Neural crest cell (in vitro differentiated cells): ENCODE measurements at regions not wholly inside any gene's neighbourhood (a gene's known extent, or its start where the extent isn't known, plus 50 kb on each side); places are given as distances from the start of the nearest gene placed in this dataset.

ENCODE experiments used
- DNase-seq: peaks from one replicate; pipeline ENCODE4 v3.0.0; 2021; ENCODE audit warnings: low read depth, mixed read lengths, low spot score
- H3K27ac Mint-ChIP-seq: one replicate; pipeline ENCODE4 v1.8.0; 2021; ENCODE audit warnings: mild to moderate bottlenecking, mixed read lengths; ENCODE audit not compliant: unreplicated experiment
- H3K27me3 Mint-ChIP-seq: 2 replicates; pipeline ENCODE4 v1.8.0; 2021; ENCODE audit warnings: low read depth, mild to moderate bottlenecking, mixed read lengths
- H3K36me3 Mint-ChIP-seq: 2 replicates; pipeline ENCODE4 v1.8.0; 2021; ENCODE audit warnings: low read depth, mild to moderate bottlenecking, mixed read lengths
- H3K4me1 Mint-ChIP-seq: 2 replicates; pipeline ENCODE4 v1.8.0; 2021; ENCODE audit warnings: mixed read lengths
- H3K4me3 Mint-ChIP-seq: one replicate; pipeline ENCODE4 v1.8.0; 2021; ENCODE audit warnings: mild to moderate bottlenecking, mixed read lengths
- H3K9me3 Mint-ChIP-seq: 2 replicates; pipeline ENCODE4 v1.8.0; 2021; ENCODE audit warnings: mixed read lengths
- TF ChIP-seq, protein P1 (sequence below): fragments of 200-600 bp; sonication (generic); conservative IDR thresholded peaks from 2 replicates; pipeline ENCODE4 v1.5.0; 2021; ENCODE audit warnings: antibody characterized with exemption, mild to moderate bottlenecking

DNA sequence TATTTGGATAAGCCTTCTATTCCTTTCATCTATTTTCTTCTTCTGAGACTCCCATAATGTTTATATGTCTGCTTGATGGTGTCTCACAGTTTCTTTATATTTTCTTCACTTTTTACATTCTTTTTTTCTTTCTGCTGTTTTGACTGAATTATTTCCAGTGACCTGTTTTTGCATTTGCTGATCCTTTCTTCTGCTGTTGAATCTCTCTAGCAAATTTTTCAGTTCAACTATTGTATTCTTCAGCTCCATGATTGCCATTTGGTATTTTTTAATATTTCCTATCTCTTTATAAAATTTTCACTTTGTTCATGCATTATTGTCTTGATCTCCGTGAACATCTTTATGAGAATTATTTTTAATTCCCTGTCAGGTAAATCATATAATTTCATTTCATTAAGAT, 122.3 kb upstream of the ST6GALNAC5 start:
- peaks cover 25% of the 10 kb centered on the region for H3K9me3 Mint-ChIP-seq
- no peaks in the 10 kb centered on the region for H3K4me1 Mint-ChIP-seq
- peaks cover 15% of the 10 kb centered on the region for H3K36me3 Mint-ChIP-seq
- no peak overlapping the region for H3K4me3 Mint-ChIP-seq
- peaks cover under 1% of the 10 kb centered on the region for H3K27me3 Mint-ChIP-seq
- TF ChIP-seq, protein P1, sequence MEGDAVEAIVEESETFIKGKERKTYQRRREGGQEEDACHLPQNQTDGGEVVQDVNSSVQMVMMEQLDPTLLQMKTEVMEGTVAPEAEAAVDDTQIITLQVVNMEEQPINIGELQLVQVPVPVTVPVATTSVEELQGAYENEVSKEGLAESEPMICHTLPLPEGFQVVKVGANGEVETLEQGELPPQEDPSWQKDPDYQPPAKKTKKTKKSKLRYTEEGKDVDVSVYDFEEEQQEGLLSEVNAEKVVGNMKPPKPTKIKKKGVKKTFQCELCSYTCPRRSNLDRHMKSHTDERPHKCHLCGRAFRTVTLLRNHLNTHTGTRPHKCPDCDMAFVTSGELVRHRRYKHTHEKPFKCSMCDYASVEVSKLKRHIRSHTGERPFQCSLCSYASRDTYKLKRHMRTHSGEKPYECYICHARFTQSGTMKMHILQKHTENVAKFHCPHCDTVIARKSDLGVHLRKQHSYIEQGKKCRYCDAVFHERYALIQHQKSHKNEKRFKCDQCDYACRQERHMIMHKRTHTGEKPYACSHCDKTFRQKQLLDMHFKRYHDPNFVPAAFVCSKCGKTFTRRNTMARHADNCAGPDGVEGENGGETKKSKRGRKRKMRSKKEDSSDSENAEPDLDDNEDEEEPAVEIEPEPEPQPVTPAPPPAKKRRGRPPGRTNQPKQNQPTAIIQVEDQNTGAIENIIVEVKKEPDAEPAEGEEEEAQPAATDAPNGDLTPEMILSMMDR, result no peak
- no peak overlapping the region for H3K27ac Mint-ChIP-seq
- no peak for DNase-seq

DNA sequence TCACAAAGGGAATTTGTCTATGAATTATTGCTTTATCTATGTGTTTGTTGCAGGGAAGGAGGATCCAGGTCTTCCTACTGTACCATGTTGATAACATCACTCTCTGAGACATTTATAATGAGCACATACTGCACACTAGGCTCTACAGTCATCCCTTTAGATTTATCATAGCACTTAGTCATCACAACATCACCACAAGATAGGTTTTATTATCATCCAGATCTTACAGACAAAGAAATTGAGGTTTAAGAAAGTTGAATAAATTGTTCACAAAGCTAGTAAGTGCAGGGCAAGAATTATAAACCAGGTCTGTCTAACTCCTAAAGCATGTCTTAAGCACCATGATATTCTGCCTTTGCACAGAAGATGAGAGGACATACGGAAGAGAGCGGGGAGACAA, 121.1 kb upstream of the ST6GALNAC5 start:
- H3K36me3 Mint-ChIP-seq, result peaks cover 11% of the 10 kb centered on the region
- no peak for DNase-seq
- no peak overlapping the region for H3K27ac Mint-ChIP-seq
- H3K9me3 Mint-ChIP-seq, result peaks cover 22% of the 10 kb centered on the region
- no peaks in the 10 kb centered on the region for H3K4me1 Mint-ChIP-seq
- TF ChIP-seq, protein P1, result no peak
- H3K4me3 Mint-ChIP-seq, result no peak overlapping the region
- no peaks in the 10 kb centered on the region for H3K27me3 Mint-ChIP-seq

DNA sequence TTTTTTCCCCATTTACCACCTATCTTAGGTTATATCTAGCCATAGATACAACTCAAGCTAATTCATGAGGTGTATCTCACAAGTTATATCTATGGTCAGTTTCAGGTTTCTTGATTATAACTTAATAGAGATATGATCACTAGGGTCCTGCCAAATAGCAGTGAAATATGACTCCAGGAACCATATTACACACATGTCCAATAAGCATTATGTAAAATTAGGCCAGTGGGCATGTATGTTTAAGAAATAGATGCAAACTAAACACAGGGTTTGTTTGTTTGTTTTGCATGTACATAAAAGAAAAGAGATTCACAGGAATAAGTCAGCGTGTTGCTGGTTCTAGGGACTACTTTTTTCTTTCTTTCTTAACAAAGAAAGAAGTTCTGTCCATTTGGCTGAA, 112.5 kb upstream of the ST6GALNAC5 start:
- H3K27ac Mint-ChIP-seq, result no peak overlapping the region
- TF ChIP-seq, protein P1, result no peak
- no peak for DNase-seq
- H3K4me1 Mint-ChIP-seq, result no peaks in the 10 kb centered on the region
- no peaks in the 10 kb centered on the region for H3K27me3 Mint-ChIP-seq
- H3K9me3 Mint-ChIP-seq, result no peaks in the 10 kb centered on the region
- no peak overlapping the region for H3K4me3 Mint-ChIP-seq
- H3K36me3 Mint-ChIP-seq, result no peaks in the 10 kb centered on the region

DNA sequence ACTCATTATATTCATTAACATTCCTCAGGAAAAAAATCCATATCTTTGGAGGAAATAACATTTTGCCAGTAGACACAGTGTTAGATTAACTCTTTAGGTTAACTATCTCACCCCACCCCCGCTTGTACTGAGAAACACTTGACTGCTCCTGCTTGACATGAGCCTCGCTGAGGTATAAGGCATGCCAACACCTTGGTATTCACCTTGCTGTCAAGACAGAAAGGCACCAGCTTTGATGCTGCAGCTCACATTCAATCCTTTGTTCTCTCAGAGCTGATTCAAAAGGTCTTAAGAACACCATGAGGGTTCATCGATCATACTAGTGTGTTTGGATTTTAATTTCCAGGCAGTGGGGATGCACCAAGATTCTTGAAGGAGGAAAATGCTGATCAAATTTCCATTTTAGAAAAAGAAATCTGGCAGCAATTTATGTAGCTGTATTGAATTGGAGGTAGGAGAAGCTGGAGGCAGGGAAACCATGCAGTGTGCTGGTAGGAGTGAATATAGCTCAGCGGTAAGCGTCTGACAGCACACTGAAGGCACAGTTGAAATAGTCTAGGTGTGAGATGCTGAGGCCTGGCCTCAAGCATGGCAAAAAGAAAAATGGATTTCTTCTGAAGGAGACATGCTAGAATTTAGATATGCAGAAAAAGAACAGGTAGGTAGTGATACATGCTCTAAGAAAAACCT, 108.0 kb upstream of the ST6GALNAC5 start:
- peaks cover 1% of the 10 kb centered on the region for H3K4me1 Mint-ChIP-seq
- H3K36me3 Mint-ChIP-seq, result no peaks in the 10 kb centered on the region
- H3K9me3 Mint-ChIP-seq, result no peaks in the 10 kb centered on the region
- H3K27me3 Mint-ChIP-seq, result no peaks in the 10 kb centered on the region
- TF ChIP-seq, protein P1, result no peak
- DNase-seq, result no peak
- no peak overlapping the region for H3K4me3 Mint-ChIP-seq
- H3K27ac Mint-ChIP-seq, result no peak overlapping the region

DNA sequence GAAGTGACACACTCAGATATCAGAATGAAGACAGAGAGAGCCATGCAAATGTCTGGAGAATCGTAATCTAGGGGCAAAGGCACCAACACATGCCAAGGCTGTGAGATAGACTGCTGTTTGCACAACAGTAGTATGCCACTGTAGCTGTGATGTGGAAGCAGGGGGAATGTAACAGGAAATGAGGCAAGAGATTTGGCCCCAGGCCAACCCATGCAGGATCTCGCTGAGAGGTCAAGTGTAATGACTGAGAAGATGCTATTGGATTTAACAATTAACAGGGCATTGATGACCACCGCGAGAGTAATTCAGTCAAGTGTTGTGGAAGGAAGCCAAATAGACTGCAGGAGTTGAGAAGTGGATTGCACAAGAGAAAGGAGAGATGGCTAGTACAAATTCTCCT, 107.3 kb upstream of the ST6GALNAC5 start:
- peaks cover 7% of the 10 kb centered on the region for H3K4me1 Mint-ChIP-seq
- TF ChIP-seq, protein P1, result no peak
- H3K27me3 Mint-ChIP-seq, result no peaks in the 10 kb centered on the region
- no peak for DNase-seq
- H3K9me3 Mint-ChIP-seq, result no peaks in the 10 kb centered on the region
- H3K36me3 Mint-ChIP-seq, result no peaks in the 10 kb centered on the region
- no peak overlapping the region for H3K27ac Mint-ChIP-seq
- no peak overlapping the region for H3K4me3 Mint-ChIP-seq
